ENCODE measurements at regions not wholly inside any gene's neighbourhood (a gene's known extent, or its start where the extent isn't known, plus 50 kb on each side); places are given as distances from the start of the nearest gene placed in this dataset.

- TF ChIP-seq, protein P1, sequence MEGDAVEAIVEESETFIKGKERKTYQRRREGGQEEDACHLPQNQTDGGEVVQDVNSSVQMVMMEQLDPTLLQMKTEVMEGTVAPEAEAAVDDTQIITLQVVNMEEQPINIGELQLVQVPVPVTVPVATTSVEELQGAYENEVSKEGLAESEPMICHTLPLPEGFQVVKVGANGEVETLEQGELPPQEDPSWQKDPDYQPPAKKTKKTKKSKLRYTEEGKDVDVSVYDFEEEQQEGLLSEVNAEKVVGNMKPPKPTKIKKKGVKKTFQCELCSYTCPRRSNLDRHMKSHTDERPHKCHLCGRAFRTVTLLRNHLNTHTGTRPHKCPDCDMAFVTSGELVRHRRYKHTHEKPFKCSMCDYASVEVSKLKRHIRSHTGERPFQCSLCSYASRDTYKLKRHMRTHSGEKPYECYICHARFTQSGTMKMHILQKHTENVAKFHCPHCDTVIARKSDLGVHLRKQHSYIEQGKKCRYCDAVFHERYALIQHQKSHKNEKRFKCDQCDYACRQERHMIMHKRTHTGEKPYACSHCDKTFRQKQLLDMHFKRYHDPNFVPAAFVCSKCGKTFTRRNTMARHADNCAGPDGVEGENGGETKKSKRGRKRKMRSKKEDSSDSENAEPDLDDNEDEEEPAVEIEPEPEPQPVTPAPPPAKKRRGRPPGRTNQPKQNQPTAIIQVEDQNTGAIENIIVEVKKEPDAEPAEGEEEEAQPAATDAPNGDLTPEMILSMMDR (IDR thresholded peaks at IDR 0.05) = no peak
- no peak for TF ChIP-seq POLR2A (IDR thresholded peaks at IDR 0.05)
Observed at GRCh38 chr11:101279728-101280127, 150.1 kb upstream of the PGR start.

Data from prostate gland (tissue), 2 donors.